ENCODE measurements at regions not wholly inside any gene's neighbourhood (a gene's known extent, or its start where the extent isn't known, plus 50 kb on each side); places are given as distances from the start of the nearest gene placed in this dataset.

DNA sequence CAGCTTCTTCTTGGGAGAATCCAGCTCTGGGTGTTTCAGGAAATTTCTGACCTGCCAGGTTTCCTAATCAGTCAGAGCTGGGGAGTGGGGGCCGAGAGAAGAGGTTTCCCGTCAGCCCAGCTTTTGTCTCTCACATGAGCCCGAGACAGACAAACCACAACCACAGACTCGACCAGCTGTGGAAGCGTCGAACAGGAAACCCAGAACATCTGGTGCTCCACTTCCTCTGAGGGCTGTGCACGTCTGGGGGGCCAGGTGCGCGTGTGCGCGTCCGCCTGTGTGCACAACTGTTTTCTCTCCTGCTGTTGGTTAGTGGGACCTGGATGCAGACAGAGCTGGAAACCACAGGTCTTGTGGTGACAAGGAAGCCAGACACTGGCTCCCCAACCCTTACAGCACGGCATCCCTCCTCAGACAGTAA is 113.0 kb upstream of the SLC25A33 start (continued):
- TF ChIP-seq, protein P1, sequence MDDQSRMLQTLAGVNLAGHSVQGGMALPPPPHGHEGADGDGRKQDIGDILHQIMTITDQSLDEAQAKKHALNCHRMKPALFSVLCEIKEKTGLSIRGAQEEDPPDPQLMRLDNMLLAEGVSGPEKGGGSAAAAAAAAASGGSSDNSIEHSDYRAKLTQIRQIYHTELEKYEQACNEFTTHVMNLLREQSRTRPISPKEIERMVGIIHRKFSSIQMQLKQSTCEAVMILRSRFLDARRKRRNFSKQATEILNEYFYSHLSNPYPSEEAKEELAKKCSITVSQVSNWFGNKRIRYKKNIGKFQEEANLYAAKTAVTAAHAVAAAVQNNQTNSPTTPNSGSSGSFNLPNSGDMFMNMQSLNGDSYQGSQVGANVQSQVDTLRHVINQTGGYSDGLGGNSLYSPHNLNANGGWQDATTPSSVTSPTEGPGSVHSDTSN (IDR thresholded peaks at IDR 0.05; ENCODE audit: insufficient replicate concordance, low read depth, low read length) = peak; percentile 75
- TF ChIP-seq RAD21 (IDR thresholded peaks at IDR 0.05; ENCODE audit: insufficient read depth, low read depth, low read length) (0 out of 2 replicates have a peak, but pooled peaks have one; percentile 0), MEF2B (IDR thresholded peaks at IDR 0.05; ENCODE audit: partially characterized antibody, poor library complexity, severe bottlenecking) (peak; percentile 62), CREM (IDR thresholded peaks at IDR 0.05; ENCODE audit: low read depth) (peak; percentile 96), BHLHE40 (IDR thresholded peaks at IDR 0.05; ENCODE audit: borderline replicate concordance in 1 of 2, low read depth in 2 of 2, low read length in 1 of 2) (peak; percentile 94 to 95), STAT3 (IDR thresholded peaks at IDR 0.05; ENCODE audit: low read depth, low read length) (0 out of 2 replicates have a peak, but pooled peaks have one; percentile 55), BCL11A (IDR thresholded peaks at IDR 0.05; ENCODE audit: low read depth, low read length) (peak; percentile 87; the same call in 1 of the 2 replicates), KLF5 (IDR thresholded peaks at IDR 0.05; ENCODE audit: partially characterized antibody) (peak; percentile 75), EP300 (IDR thresholded peaks at IDR 0.05; ENCODE audit: borderline replicate concordance in 1 of 2, control insufficient read depth in 1 of 2, low read depth in 2 of 2, low read length in 2 of 2) (peak; percentile 70 to 93; a peak in 3 of 4 replicates), POLR2AphosphoS2 (IDR thresholded peaks at IDR 0.05; ENCODE audit: low read depth, low read length) (no peak), EED (IDR thresholded peaks at IDR 0.05; ENCODE audit: low read depth) (peak; percentile 99), ETV6 (conservative IDR thresholded peaks at IDR 0.05 in 1 of 2, IDR thresholded peaks at IDR 0.05 in 1 of 2; ENCODE audit: borderline replicate concordance in 1 of 2, low read depth in 1 of 2) (peak in 1 of 2 experiments; percentile 97; a peak in 2 of 4 replicates), CREB1 (IDR thresholded peaks at IDR 0.05; ENCODE audit: low read depth) (peak; percentile 89), PML (IDR thresholded peaks at IDR 0.05; ENCODE audit: low read length) (peak; percentile 74; the same call in 1 of the 2 replicates), POU2F2 (IDR thresholded peaks at IDR 0.05; ENCODE audit: borderline replicate concordance, low read depth, low read length) (peak; percentile 41; the same call in 1 of the 3 replicates), ZNF384 (IDR thresholded peaks at IDR 0.05; ENCODE audit: borderline replicate concordance, low read depth, low read length) (no peak), RB1 (IDR thresholded peaks at IDR 0.05; ENCODE audit: borderline replicate concordance) (no peak), CHD1 (IDR thresholded peaks at IDR 0.05; ENCODE audit: low read depth, low read length) (no peak), TCF3 (IDR thresholded peaks at IDR 0.05; ENCODE audit: borderline replicate concordance, insufficient read depth, low read depth, low read length) (peak; percentile 100), KAT2A (conservative IDR thresholded peaks at IDR 0.05; ENCODE audit: control insufficient read depth, low read depth, low read length) (no peak), CBX5 (IDR thresholded peaks at IDR 0.05; ENCODE audit: low read depth) (peak; percentile 92; the same call in 1 of the 2 replicates), EZH2 (IDR thresholded peaks at IDR 0.05; ENCODE audit: borderline replicate concordance, control insufficient read depth, low read depth, low read length) (peak; percentile 94; the same call in 1 of the 2 replicates)
- TF ChIP-seq, protein P2, sequence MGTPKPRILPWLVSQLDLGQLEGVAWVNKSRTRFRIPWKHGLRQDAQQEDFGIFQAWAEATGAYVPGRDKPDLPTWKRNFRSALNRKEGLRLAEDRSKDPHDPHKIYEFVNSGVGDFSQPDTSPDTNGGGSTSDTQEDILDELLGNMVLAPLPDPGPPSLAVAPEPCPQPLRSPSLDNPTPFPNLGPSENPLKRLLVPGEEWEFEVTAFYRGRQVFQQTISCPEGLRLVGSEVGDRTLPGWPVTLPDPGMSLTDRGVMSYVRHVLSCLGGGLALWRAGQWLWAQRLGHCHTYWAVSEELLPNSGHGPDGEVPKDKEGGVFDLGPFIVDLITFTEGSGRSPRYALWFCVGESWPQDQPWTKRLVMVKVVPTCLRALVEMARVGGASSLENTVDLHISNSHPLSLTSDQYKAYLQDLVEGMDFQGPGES (IDR thresholded peaks at IDR 0.05) = no peak
- TF ChIP-seq, protein P3, sequence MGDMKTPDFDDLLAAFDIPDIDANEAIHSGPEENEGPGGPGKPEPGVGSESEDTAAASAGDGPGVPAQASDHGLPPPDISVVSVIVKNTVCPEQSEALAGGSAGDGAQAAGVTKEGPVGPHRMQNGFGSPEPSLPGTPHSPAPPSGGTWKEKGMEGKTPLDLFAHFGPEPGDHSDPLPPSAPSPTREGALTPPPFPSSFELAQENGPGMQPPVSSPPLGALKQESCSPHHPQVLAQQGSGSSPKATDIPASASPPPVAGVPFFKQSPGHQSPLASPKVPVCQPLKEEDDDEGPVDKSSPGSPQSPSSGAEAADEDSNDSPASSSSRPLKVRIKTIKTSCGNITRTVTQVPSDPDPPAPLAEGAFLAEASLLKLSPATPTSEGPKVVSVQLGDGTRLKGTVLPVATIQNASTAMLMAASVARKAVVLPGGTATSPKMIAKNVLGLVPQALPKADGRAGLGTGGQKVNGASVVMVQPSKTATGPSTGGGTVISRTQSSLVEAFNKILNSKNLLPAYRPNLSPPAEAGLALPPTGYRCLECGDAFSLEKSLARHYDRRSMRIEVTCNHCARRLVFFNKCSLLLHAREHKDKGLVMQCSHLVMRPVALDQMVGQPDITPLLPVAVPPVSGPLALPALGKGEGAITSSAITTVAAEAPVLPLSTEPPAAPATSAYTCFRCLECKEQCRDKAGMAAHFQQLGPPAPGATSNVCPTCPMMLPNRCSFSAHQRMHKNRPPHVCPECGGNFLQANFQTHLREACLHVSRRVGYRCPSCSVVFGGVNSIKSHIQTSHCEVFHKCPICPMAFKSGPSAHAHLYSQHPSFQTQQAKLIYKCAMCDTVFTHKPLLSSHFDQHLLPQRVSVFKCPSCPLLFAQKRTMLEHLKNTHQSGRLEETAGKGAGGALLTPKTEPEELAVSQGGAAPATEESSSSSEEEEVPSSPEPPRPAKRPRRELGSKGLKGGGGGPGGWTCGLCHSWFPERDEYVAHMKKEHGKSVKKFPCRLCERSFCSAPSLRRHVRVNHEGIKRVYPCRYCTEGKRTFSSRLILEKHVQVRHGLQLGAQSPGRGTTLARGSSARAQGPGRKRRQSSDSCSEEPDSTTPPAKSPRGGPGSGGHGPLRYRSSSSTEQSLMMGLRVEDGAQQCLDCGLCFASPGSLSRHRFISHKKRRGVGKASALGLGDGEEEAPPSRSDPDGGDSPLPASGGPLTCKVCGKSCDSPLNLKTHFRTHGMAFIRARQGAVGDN (IDR thresholded peaks at IDR 0.05) = peak; percentile 58
